Eye (tissue), 1 donor: ENCODE measurements at regions not wholly inside any gene's neighbourhood (a gene's known extent, or its start where the extent isn't known, plus 50 kb on each side); places are given as distances from the start of the nearest gene placed in this dataset.

Source experiments
- DNase-seq: peaks from one replicate; pipeline ENCODE4 v3.0.0-alpha.2; 2015

DNA sequence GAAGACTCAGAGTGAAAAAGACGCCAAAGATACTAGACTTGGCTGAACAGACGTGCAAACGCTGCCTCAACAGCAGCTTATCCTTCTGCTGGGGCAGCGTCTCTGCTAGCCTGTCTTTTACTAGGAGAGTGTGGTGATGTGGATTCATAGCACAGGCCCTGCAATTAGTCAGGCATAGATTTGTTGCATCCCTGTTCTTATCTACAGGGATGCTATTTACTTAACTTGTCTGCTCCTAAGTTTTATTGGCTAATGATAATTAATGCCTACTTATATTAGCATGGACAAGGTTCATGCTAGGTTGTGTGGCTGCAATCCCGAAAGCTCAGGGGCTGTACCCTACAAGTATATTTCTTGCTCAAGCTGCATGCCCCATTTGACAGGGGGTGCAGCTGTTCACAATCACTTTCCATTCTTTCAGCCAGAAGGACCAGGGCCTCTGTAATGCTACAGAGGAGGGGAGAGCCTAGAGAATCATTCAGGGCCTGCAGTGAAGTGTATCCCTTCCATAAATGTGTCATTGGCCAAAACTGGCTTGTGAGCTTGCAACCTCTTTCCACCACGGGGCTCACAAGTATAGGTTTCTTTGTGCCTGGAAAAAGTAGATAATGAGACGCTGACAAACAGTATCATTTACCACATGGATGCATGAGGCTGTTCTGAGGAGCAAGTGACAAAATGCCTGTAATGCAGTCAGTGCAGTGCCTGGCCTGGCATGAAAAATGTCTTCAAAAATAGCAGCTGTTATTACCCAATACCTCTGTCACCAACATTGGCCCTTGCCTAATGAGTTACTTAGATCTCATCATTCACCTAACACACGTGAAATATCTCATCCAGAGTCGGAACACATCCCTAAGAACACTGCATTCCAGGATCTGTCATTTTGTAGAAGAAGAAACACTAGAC is 685.8 kb upstream of the API5 start:
- no peak for DNase-seq

DNA sequence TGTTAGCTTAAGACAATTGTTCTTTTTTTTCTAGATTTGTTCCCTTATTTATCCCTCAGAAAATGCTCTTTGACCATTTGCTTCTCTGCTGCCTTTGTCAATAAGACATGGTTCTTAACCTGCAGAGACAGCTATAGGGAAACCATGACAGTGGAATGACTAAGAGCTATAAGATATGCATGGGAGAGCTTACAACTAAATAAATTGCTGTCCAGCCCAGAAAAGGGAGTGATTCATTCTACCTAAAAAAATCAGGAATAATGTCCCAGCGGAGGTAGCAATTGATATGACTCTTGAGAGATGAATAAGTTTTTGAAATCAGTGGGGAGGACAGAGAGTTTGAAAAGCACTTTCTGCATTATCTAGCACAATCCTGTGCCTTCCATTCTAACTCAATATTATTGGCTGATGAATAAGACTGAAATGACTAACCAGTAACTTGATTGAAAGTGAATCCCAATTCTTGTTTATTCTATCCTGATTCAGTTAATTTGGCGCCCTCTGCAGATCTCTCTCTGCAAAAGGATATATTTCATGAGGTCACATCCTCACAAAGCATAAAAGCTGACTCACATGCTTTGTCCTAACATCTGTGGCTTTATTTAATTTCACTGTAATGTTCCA is 680.5 kb upstream of the API5 start:
- DNase-seq = peak; percentile 64

DNA sequence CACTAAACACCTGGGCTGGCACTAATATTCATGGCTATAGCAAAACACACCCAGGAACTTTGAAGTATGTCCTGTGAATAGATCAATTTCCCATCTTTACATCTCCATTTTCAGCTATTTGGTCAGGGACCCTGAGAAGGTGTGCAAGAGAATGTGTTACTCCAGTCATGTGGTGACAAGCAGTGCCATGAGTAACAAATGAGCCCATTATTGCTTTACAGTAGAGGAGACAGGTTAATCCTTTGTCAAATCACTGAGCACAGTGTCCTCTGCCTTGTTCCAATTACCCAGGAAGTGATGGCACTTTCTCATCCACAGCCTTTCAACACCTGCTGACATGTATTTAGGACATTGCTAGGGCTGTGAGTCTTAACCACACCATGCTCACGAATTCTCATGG is 664.8 kb upstream of the API5 start:
- no peak for DNase-seq

DNA sequence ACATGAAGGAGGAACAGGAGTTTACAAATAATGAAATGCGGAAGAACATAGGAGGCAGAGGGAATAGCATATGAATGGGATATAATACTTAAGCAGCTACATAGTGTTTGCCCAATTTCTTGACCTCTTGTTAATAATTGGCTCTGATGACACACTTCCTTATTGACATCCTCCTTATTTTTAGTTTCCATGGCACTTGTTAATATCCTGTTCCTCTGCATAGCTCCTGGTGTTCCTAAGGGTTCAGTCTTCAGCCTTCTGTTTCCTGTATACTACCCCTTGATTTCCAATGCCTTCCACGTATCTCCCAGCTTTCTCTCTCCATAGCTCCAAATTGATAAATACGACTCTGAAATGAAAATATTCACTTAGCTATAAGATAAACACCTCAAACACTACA is 663.8 kb upstream of the API5 start:
- DNase-seq = no peak

DNA sequence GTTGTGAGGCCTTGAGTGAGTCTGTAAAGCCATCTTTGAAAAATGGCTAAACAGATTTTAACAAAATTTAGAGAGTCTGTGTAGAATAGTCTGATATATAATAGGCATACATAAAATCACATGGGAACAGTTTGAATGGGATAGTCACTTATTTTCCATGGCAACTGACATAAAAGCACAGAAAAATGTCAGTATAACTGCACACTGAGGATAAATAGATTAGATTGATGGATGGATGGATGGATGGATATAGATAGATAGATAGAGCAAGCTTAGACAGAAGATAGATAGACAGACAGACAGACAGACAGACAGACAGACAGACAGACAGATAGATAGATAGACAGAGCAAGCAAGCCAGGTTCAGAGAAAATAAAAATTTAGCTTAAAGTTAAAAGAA is 660.2 kb upstream of the API5 start:
- DNase-seq = no peak

DNA sequence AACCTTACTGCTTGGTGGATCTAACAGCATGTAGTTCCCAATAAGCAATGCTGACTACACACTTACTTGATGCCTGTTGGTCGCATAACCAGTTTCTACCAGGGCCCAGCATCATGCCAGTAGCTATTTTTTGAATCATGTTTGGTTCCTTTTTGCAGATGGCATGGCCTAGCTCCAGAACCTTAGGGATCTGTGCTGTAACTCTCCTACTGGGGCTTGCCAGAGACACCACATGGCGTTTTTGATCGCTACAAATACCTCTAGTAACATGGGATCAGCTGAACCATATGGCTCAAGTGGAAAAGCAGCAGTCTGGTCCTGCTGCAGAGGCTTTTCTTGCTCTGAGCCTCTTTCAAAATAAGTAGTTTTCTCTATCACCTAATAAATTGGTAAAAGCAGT is 654.6 kb upstream of the API5 start:
- DNase-seq = no peak

DNA sequence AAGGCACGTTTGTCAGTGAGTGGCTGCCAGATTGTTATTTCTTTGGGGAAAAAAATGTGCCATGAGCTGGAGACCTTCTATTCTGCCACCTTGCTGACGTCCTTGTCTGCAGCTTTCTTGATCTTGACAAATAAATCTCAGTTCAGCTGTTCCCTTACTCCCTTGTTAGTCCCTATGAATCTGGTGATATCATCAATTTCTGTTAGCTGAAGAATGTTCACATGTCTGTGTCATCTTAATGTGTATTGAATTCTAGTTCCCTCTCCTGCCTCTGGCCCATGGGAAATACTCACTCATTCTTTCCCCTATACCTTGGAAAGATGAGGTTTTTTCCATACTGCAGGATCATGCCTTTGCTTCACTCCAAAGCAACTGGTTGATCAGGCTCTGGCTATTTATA is 649.9 kb upstream of the API5 start:
- DNase-seq = no peak

DNA sequence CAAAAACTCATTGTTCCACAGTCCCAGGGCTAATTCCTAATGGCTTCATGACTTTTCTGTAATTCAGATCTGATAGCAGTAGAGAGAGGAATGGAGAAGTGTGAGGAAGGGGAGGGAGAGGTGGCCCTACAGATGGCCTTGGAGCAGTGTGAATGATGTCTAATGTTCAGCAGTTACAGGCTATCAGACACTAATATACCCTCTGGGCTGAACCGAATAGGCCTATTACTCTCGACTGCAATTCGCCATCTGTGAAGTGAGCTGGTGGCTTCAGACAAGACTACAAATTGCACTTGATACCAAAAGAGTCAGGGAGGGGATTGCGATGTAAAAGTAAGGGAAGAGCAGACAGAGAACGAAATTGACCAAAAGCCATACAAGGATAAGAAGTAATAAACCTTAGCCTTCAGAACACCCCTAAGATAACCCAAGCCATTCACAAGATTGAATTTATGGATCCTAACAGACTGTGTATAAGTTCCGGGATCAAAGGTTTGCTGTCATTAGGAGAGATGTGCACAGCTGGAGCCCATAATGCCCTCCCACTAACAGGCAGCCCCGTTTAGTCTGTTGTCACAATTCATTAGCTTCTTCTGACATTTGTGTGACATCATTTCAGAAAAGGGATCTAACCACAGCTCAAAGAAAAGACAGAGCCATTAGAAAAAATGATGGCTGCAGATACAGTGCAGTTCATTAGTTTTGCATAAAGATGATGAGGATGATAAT is 642.4 kb upstream of the API5 start:
- peak; percentile 96 for DNase-seq

DNA sequence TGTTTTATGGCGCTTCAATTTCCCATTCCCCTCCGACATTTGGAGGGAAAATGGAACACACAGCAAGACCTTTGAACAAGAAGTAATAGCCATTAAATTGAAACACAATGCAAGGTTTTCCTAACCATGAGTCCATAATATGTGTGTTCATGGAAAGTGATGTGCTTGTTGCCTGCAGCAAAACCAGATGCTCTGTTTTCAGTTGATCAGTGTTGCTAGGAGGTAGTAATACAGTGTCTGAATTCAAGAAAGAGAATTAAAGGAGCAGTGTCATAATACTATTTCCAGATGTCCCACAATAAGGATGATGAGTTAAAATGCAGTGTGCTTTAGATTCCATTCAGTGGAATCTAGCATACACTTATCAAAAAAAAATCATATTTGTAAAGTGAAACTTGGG is 637.4 kb upstream of the API5 start:
- DNase-seq = no peak

DNA sequence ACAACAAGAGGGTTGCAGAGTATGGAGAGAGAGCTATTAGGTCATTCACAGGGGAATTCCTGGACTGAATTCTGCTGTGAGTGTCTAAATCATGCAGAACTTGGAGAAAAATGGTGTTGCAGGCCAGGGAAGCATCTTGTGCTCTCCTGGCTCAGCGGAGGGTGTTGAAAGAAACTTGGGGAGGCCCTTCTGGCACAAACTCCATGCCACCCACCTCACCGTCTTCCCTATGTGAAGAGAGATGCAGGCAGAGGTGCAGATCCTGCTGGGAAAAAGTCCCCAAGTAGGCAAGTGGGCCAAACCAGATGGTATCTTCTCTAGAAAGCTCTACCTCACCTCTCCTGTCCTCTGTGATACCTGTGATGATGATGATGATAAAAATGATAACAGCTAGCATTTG is 604.3 kb upstream of the API5 start:
- no peak for DNase-seq

DNA sequence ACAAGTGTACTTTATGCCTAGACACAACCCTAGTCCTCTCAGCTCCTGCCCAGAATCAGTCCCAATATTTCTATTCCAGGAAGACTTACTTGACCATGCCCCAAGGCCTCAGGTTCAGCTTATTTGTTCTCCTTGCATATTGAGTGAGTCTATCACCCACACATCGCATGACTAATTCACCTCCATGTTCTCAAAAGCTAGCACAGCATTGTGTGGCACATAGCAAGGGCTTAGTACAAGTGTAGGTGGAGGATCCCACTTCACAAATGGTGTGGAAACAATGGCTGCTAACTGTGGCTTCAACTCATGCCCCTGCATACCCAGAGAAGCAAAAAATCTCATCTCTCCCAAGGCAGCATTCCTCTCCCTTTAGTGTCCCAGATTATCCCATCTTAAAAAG is 602.6 kb upstream of the API5 start:
- no peak for DNase-seq

DNA sequence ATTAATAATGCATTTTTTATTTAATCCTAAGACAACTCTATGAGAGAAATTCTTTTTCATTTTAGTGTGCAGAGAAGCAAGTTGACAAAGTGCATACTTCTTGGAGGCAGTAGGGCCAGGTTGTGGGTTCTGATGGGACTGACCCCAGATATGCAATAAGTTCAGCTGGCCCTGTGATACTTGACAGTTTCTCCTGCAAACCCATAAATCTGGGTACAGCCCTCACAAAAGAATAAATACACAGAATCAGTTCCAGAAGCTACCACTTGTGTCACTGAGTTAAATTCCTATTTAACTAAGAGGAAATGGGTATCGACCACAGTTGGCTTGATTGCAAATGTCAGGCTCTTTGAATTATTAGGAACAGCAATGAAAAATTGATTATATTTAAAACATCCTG is 598.5 kb upstream of the API5 start:
- DNase-seq = no peak

DNA sequence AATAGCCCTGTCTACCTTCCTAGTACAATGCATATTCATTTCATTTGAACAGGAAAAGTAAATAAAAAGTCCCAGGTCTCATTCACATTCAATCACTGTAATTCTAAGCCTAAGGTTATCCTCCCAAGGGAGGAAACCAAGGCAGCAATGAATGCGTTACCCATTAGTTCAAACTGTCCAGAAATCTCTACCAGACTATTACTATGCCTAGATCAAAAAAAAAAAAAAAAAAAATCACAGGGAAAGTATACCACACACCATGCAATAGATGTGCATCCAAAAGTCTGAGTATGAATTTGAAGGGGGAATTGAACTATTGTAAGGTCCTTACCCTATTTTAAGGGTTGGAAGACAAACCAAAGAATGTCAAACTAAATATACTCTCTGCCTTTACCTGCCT is 598.0 kb upstream of the API5 start:
- no peak for DNase-seq

DNA sequence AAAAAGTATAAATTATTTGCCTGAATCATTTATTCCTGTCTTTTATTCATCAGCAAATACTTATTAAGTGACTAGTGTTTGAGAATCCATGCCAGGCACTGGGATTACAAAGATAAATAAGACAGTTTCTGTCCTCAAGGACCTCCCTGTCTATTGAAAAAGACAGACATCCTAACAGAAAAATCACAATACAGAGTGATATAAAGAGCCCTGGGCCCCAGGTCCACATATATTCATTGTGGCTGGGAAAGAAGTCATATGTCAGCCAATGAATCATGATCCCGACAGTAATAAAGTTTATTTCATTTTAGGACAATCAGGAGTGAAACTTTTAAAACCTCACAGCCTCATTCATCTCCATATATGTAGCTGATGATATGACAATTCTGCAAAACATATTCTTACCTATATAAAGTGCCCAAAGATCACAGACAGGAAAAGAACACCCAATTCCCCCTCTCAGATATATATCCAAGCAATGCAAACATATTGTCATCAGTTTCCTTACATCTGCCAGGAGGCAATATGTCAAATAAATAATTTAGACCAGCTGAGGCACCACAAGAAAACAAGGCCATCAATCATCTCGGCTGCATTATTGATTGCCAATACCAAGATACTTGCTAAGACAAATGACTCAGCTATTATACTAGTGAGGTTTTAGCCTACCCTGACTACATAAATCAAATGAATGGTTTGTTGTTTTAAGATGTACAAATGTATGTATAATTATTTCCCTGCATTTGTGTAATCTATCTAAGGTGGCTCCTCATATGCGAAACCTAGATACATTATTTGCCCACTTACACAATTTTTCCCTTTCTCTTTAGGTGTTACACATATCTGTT is 590.9 kb upstream of the API5 start:
- peak; percentile 15 for DNase-seq

DNA sequence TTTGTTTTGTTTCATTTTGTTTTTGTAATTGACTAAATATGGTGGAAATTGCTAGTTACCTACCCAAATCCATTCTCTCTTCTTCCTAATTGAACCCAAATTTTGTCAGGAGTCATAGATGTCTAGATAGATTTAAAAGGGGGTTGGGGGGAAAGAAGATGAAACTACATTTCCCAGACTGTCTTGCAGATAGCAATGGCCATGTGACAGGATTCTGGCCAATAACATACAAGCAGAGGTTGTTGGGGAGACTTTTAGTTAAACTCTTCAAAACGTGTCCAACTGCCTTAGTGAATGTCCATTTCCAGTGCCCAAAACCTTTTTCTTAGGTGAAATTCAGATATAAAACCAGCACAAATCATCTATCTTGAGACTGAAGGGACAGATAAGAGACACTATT is 583.9 kb upstream of the API5 start:
- DNase-seq = no peak

DNA sequence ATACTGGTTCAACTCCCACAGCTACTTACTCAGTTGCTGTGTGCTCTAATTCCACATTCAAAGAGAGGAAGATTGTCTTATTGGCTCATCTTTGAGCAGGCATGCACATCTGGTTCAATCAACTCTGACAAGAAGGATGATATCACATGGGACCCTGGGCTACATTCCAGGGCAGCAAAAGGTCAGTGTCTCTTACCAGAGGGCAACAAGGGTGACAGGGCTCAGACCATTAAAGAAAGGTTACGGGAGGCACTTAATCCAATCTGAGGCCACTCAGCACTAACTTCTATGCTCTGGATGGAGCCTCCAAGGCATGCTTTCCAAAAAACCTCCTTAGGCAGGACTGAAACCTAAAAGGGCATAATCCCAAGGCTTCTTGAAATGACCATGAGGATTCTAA is 549.4 kb upstream of the API5 start:
- DNase-seq = peak; percentile 26

DNA sequence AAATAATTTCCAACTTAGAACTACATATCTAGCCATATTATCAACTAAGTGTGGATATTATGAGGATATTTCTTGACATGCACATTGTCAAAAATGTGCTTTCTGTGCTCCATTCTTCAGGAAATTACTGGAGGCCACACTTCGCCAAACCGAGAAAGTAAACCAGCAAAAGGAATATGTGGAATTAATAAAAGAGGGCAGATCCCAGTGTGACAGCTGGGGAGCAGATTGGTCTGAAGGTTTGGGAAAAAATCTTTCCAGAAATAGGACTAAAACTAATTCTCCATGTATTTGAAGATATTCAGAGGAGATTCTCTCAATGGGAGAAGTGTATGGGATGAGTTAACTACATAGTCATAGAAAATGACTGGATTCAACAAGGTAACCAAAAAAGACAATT is 546.9 kb upstream of the API5 start:
- DNase-seq = no peak

DNA sequence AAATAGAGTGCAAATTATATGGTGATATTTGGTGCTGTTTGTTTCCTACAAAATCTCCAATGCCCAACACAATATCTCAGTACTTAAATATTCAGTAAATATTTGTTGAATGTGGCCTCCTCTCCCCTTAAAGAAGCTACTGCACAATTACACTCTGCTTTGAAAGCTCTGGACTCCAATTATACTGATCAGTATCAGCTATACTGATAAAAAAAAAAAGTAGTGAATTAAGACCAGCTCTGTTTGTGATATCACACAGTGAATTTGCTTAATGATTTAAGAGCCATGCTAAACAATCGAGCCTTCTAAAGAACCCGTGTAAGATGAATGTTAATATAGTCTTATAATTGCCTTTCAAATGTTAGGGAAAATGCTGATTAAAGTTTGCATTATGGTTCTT is 543.2 kb upstream of the API5 start:
- no peak for DNase-seq

DNA sequence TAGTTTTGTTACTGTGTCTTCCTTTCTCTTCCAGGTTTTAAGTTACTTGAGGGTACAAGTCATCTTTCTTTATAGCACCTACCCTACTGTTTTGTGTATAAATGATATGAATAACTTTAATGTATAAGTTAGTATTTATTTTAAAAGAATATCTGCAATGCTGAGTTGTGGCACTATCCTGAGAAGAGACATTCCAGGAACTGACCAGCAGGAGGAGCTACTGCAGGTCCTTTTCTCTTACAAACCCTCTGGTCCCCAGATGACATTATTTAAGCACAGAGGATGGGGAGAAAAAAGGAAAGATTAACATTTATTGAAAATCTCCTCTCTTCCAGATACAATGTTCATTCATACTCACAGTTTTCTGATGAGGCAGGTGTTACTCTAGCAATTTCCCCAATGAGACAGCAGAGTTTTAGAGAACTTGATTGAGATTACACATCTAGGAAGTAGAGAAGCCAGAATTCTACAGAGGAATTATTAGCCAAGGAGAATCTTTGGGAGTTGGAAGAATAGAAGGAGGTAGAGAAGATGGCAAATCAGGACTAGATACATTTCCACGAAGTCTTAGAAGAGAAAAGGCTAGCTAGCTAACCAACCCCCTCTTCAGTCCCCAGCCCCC is 541.2 kb upstream of the API5 start:
- DNase-seq = peak; percentile 71

DNA sequence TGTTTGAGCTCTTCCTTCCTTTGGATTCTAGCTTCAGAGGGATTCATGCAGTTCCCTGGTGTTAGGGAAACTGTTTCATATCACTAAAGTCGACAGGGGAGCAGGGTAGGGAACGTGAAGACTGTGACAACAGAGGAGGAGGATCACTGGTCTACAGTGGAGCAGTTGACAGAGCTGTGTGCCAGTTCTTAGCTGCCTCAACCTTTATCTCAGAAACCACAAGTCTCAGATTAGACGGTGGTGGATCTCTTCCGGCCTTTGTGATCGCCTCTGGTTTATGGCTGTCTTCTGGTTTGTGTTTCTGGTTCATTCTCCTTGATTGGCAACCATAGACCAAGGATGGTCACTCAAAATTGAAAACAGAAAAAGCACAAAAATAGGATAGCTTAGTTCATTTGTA is 538.9 kb upstream of the API5 start:
- no peak for DNase-seq

DNA sequence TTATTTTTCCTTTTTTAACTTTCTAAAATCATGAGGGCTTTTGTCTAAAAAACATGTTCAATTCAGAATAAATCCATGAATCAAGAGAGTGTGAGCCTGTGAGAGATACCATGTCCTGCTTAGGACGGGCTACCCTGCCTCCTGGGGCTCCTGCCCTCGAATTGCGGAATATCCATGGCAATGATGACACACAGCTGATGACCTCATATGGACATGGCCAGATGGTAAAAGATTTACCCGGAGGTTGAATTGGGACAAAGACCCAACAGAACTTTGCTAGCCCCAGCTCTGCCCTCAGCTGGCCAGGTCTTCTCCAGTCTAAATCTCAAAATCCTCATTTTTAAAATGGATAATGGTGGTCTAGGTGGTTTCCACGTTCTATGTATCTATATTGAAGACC is 538.1 kb upstream of the API5 start:
- DNase-seq = no peak

DNA sequence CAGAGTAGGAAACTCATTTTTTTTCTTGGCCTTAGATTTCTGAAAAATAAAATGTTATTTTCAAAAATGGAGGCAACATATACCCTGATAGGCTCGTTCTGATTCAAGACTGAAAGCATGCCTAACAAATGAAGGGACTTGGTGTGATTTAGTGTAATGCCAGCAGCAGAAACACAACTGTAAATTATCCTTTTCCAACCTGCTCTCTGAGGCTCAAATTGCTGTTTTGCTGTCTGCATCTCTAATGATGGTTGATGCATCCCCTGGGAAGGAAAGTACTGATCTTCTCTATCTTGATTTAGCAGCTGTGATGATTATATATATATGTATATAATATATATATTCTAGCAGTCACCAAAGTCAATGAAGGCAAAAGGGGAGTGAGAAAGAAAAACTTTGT is 537.2 kb upstream of the API5 start:
- no peak for DNase-seq

DNA sequence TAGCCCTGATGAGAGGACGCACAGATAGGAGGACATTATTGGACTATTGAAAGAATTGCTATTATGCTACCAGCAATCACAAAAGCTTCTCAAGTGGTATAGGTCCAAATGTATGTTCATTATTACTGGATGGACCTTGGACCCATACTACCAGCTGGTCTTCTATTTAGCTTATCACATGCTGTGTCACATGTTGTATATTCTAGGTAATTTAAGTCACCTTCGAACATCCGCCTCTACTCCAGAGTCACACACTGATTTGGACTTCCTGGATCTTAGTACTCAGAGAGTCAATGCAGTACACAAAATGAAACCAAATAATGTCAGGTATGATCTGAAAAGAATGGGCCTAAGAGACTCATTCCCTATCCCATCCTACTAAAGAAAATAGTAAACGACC is 534.0 kb upstream of the API5 start:
- DNase-seq = no peak
